GM20000 (cell line): ENCODE measurements at regions not wholly inside any gene's neighbourhood (a gene's known extent, or its start where the extent isn't known, plus 50 kb on each side); places are given as distances from the start of the nearest gene placed in this dataset.

Experiments
- DNase-seq: peaks from one replicate; pipeline ENCODE4 v3.0.0; 2012; ENCODE audit warnings: low spot score
- CTCF ChIP-seq: IDR thresholded peaks from 2 replicates; pipeline ENCODE4 v1.5.1; 2012; ENCODE audit warnings: mild to moderate bottlenecking, control low read depth; ENCODE audit errors: extremely low read depth, missing control alignments

GRCh38 chr3:168977716-168978374 is 685.7 kb downstream of the MECOM start:
- DNase-seq = no peak
- TF ChIP-seq CTCF = no peak

- TF ChIP-seq CTCF = no peak
- no peak for DNase-seq
Observed at GRCh38 chr3:168976969-168977368, 686.5 kb downstream of the MECOM start.

GRCh38 chr3:168975576-168975975 is 687.9 kb downstream of the MECOM start:
- TF ChIP-seq CTCF = no peak
- no peak for DNase-seq

GRCh38 chr3:168974617-168975403 is 688.7 kb downstream of the MECOM start:
- no peak for DNase-seq
- TF ChIP-seq CTCF = no peak

- TF ChIP-seq CTCF = no peak
- DNase-seq = no peak
Observed at GRCh38 chr3:168973897-168974296, 689.6 kb downstream of the MECOM start.

GRCh38 chr3:168973206-168973605 is 690.3 kb downstream of the MECOM start:
- no peak for TF ChIP-seq CTCF
- DNase-seq = no peak

- DNase-seq = no peak
- no peak for TF ChIP-seq CTCF
Observed at GRCh38 chr3:168968609-168969008, 694.9 kb downstream of the MECOM start.
